Fibroblast of lung (primary cell): ENCODE measurements at regions not wholly inside any gene's neighbourhood (a gene's known extent, or its start where the extent isn't known, plus 50 kb on each side); places are given as distances from the start of the nearest gene placed in this dataset.

ENCODE experiments used
- DNase-seq, 2 donors: peaks; one replicate each; pipeline versions ENCODE4 v3.0.0 to v3.0.0-alpha.2; 2010; ENCODE audit warnings: low read depth in 2 of 2
- H2AFZ ChIP-seq: 2 replicates; pipeline ENCODE4 v1.5.1; 2012; ENCODE audit warnings: low read length, control low read depth, inconsistent platforms
- H3K27ac ChIP-seq: 2 replicates; pipeline ENCODE4 v1.5.1; 2011; ENCODE audit warnings: low read length, control low read depth; ENCODE audit not compliant: insufficient read depth
- H3K27me3 ChIP-seq: 2 replicates; pipeline ENCODE4 v1.5.1; 2011; ENCODE audit warnings: mild to moderate bottlenecking, low read length; ENCODE audit not compliant: control insufficient read depth, insufficient read depth
- H3K36me3 ChIP-seq: 2 replicates; pipeline ENCODE4 v1.5.1; 2011; ENCODE audit warnings: low read length; ENCODE audit not compliant: control insufficient read depth, insufficient read depth
- H3K4me1 ChIP-seq: 2 replicates; pipeline ENCODE4 v1.5.1; 2011; ENCODE audit warnings: low read length; ENCODE audit not compliant: control insufficient read depth, insufficient read depth; ENCODE audit errors: extremely low read depth
- H3K4me2 ChIP-seq: 2 replicates; pipeline ENCODE4 v1.5.1; 2011; ENCODE audit warnings: low read length, control low read depth; ENCODE audit not compliant: insufficient read depth; ENCODE audit errors: extremely low read depth
- H3K4me3 ChIP-seq, 4 experiments: fragments of 200-600 bp in 1 of 4; sonication (generic) in 1 of 4; replicated peaks in 1 of 4; 2 replicates each; pipeline ENCODE4 v1.5.1; 2011 to 2016; ENCODE audit warnings: low read length in 4 of 4, low read depth in 3 of 4, mild to moderate bottlenecking in 3 of 4, control low read depth in 2 of 4, inconsistent platforms in 1 of 4, mixed read lengths in 1 of 4; ENCODE audit not compliant: insufficient read depth in 1 of 4; ENCODE audit errors: control extremely low read depth in 1 of 4
- H3K79me2 ChIP-seq: 2 replicates; pipeline ENCODE4 v1.5.1; 2012; ENCODE audit warnings: mild to moderate bottlenecking, low read length, inconsistent platforms; ENCODE audit not compliant: control insufficient read depth, insufficient read depth
- H3K9ac ChIP-seq: 2 replicates; pipeline ENCODE4 v1.5.1; 2011; ENCODE audit warnings: mild to moderate bottlenecking, low read length, control low read depth; ENCODE audit not compliant: insufficient read depth
- H3K9me3 ChIP-seq: 2 replicates; pipeline ENCODE4 v1.5.1; 2012; ENCODE audit warnings: low read depth, low read length; ENCODE audit not compliant: control insufficient read depth, insufficient read depth
- H4K20me1 ChIP-seq: 2 replicates; pipeline ENCODE4 v1.5.1; 2011; ENCODE audit warnings: low read length; ENCODE audit not compliant: control insufficient read depth, insufficient read depth; ENCODE audit errors: extremely low read depth
- EZH2 ChIP-seq: IDR thresholded peaks from 2 replicates; pipeline ENCODE4 v1.5.1; 2012; ENCODE audit warnings: low read length, control low read depth, mild to moderate bottlenecking; ENCODE audit errors: missing control alignments
- TF ChIP-seq, protein P1 (sequence below), 2 donors: IDR thresholded peaks in 1 of 2; conservative IDR thresholded peaks in 1 of 2; 1 replicate in 1 of 2; 2 replicates in 1 of 2; pipeline ENCODE4 v1.5.1; 2011 to 2012; ENCODE audit warnings: low read length in 2 of 2, control low read depth in 1 of 2, inconsistent platforms in 1 of 2, low read depth in 1 of 2, mild to moderate bottlenecking in 1 of 2

DNA sequence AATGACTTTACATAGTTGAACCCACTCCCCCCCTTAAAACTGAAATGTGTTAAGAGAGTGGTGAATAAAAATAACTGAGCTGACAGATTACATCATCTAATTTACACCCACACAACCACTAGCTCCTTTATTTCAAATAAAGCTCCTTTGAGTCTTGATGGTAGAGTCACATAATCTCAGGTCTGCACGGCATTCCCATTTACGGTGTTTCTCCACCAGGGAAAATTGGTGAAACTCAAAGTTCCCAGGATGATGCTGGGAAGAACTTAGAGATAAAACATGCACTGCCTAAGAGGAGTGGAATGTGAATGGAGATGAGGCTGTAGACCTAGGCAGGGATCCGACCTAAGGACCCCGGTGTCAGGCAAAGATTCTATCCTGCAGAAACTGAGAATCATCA lies 727.8 kb upstream of the ADAMTS5 start:
- no peaks in the 10 kb centered on the region for H4K20me1 ChIP-seq
- peaks cover 2% of the 10 kb centered on the region for H3K4me1 ChIP-seq
- H3K9me3 ChIP-seq, result no peaks in the 10 kb centered on the region
- no peak overlapping the region for H3K27ac ChIP-seq
- H3K36me3 ChIP-seq, result no peaks in the 10 kb centered on the region
- H3K79me2 ChIP-seq, result no peaks in the 10 kb centered on the region
- TF ChIP-seq, protein P1, sequence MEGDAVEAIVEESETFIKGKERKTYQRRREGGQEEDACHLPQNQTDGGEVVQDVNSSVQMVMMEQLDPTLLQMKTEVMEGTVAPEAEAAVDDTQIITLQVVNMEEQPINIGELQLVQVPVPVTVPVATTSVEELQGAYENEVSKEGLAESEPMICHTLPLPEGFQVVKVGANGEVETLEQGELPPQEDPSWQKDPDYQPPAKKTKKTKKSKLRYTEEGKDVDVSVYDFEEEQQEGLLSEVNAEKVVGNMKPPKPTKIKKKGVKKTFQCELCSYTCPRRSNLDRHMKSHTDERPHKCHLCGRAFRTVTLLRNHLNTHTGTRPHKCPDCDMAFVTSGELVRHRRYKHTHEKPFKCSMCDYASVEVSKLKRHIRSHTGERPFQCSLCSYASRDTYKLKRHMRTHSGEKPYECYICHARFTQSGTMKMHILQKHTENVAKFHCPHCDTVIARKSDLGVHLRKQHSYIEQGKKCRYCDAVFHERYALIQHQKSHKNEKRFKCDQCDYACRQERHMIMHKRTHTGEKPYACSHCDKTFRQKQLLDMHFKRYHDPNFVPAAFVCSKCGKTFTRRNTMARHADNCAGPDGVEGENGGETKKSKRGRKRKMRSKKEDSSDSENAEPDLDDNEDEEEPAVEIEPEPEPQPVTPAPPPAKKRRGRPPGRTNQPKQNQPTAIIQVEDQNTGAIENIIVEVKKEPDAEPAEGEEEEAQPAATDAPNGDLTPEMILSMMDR (conservative IDR thresholded peaks at IDR 0.05 in 1 of 2, IDR thresholded peaks at IDR 0.05 in 1 of 2; ENCODE audit: low read depth in 1 of 2, low read length in 2 of 2), result no peak
- TF ChIP-seq EZH2, result no peak
- no peak overlapping the region for H3K4me3 ChIP-seq
- H2AFZ ChIP-seq, result no peak overlapping the region
- DNase-seq, result peak in 1 of 2 donors; percentile 9
- no peak overlapping the region for H3K9ac ChIP-seq
- no peak overlapping the region for H3K4me2 ChIP-seq
- no peaks in the 10 kb centered on the region for H3K27me3 ChIP-seq

DNA sequence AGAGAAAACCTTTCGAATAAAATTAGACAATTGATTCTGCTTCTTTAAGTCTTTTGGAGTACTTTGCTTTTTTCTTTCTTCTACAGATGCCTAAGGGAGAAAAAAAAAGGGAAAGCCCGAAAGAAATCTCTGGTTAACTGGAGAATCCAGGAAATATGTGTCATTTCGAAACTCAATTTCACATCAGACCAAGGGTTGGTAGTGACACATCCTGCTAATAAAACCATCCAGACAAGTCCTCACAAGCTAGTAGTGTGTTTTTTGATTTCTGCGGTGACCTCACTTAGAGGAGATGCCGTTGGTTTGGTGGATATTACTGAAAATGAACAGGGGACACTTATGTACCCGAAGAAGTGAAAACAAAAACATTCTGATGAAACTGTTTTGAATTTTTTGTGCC lies 726.5 kb upstream of the ADAMTS5 start:
- Histone ChIP-seq H3K36me3 (no peaks in the 10 kb centered on the region), H3K27ac (no peak overlapping the region), H3K4me1 (peaks cover 2% of the 10 kb centered on the region), H3K9ac (no peak overlapping the region), H3K79me2 (no peaks in the 10 kb centered on the region), H3K4me2 (no peak overlapping the region), H3K27me3 (no peaks in the 10 kb centered on the region), H3K4me3 (no peak overlapping the region), H2AFZ (no peak overlapping the region), H3K9me3 (no peaks in the 10 kb centered on the region), H4K20me1 (no peaks in the 10 kb centered on the region)
- DNase-seq, result peak; percentile 41 to 42
- TF ChIP-seq, protein P1 (conservative IDR thresholded peaks at IDR 0.05 in 1 of 2, IDR thresholded peaks at IDR 0.05 in 1 of 2; ENCODE audit: low read depth in 1 of 2, low read length in 2 of 2), result no peak
- TF ChIP-seq EZH2, result no peak

DNA sequence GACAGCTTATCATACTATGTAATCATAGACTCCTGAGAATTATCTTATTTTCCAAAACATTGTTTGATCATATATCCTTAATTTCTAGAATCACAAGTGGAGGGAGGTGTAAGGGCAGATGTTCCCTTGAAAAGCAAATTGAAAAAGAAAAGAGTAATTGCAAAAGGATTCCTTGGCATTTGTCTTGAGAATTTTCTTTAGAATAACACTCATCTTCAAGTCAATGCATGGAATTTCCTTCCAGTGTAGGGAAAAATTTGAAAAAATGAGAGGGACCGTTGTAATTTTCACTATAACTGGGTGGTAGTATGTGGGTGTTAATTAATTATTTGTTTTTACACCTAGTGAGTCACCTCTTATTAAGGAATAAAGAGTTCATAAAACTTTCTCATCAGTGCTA lies 724.6 kb upstream of the ADAMTS5 start:
- Histone ChIP-seq H3K36me3 (no peaks in the 10 kb centered on the region), H3K79me2 (no peaks in the 10 kb centered on the region), H3K9me3 (no peaks in the 10 kb centered on the region), H3K4me1 (peaks cover 2% of the 10 kb centered on the region), H4K20me1 (no peaks in the 10 kb centered on the region), H3K4me2 (no peak overlapping the region), H3K4me3 (no peak overlapping the region), H3K27me3 (no peaks in the 10 kb centered on the region), H2AFZ (no peak overlapping the region), H3K27ac (no peak overlapping the region), H3K9ac (no peak overlapping the region)
- no peak for DNase-seq
- no peak for TF ChIP-seq EZH2
- TF ChIP-seq, protein P1 (conservative IDR thresholded peaks at IDR 0.05 in 1 of 2, IDR thresholded peaks at IDR 0.05 in 1 of 2; ENCODE audit: low read depth in 1 of 2, low read length in 2 of 2), result no peak
